Adrenal gland (tissue), 9 donors: ENCODE measurements at regions not wholly inside any gene's neighbourhood (a gene's known extent, or its start where the extent isn't known, plus 50 kb on each side); places are given as distances from the start of the nearest gene placed in this dataset.

ENCODE experiments used
- DNase-seq, 7 donors: peaks; one replicate each; pipeline ENCODE4 v3.0.0-alpha.2; 2019 to 2020
- H3K27ac ChIP-seq, 5 donors: fragments of 200-600 bp; sonication (generic) in 4 of 5; 1 replicate in 3 of 5; 2 replicates in 2 of 5; pipeline versions ENCODE4 v1.5.1 to v1.8.0; 2016 to 2020; ENCODE audit warnings: mild to moderate bottlenecking in 1 of 5
- H3K27me3 ChIP-seq: fragments of 200-600 bp; 2 replicates; pipeline ENCODE4 v1.8.0; 2021
- H3K36me3 ChIP-seq, 2 donors: fragments of 200-600 bp; replicated peaks in 1 of 2; 1 replicate in 1 of 2; 2 replicates in 1 of 2; pipeline versions ENCODE4 v1.5.1 to v1.8.0; 2018 to 2022
- H3K4me1 ChIP-seq, 2 donors: fragments of 200-600 bp; replicated peaks in 1 of 2; 1 replicate in 1 of 2; 2 replicates in 1 of 2; pipeline versions ENCODE4 v1.5.1 to v1.8.0; 2018 to 2021
- H3K4me3 ChIP-seq, 4 donors: fragments of 200-600 bp; sonication (generic) in 3 of 4; one replicate each; pipeline ENCODE4 v1.5.1; 2016 to 2018
- H3K9me3 ChIP-seq, 3 donors: fragments of 200-600 bp; sonication (generic) in 1 of 3; replicated peaks in 1 of 3; 1 replicate in 2 of 3; 2 replicates in 1 of 3; pipeline versions ENCODE4 v1.5.1 to v1.8.0; 2016 to 2021
- POLR2A ChIP-seq, 2 donors: fragments of 450-650 bp; IDR thresholded peaks; one replicate each; pipeline ENCODE4 v1.6.1; 2017; ENCODE audit warnings: antibody characterized with exemption in 2 of 2, mild to moderate bottlenecking in 2 of 2, moderate library complexity in 1 of 2
- WGBS, 4 donors: extraction: QIAGEN DNeasy Blood & Tissue Kit in 2 of 4; methylation state at CpG; one replicate each; pipeline versions ENCODE4 v1.1.5 to v1.1.7; 2013 to 2017; 5-methylcytosine and 5-hydroxymethylcytosine counted together
- intact Hi-C, 2 donors: fragments of 100-400 bp; cut with DNase I; formaldehyde crosslinking; loops; one replicate each; pipeline versions ENCODE4 v1.14.1 to v1.15.0; 2022 to 2023
- TF ChIP-seq, protein P1 (sequence below), 6 experiments: fragments of 450-650 bp in 4 of 6; fragments of 200-600 bp in 2 of 6; sonication (generic) in 1 of 6; IDR thresholded peaks; 1 replicate in 5 of 6; 2 replicates in 1 of 6; pipeline versions ENCODE4 v1.5.1 to v1.8.0; 2016 to 2021; ENCODE audit warnings: antibody characterized with exemption in 6 of 6, mild to moderate bottlenecking in 2 of 6, moderate library complexity in 1 of 6
- donor health status: healthy with polysubstance abuse.
- donor health status: Bipolar disorder and iron deficiency.
- donor health status: DM: yes; HTN: yes; CAD: no.
- donor health status: DM: no; HTN: no; CAD: no.
- donor health status: DM: no; HTN: no; CAD: no.

DNA sequence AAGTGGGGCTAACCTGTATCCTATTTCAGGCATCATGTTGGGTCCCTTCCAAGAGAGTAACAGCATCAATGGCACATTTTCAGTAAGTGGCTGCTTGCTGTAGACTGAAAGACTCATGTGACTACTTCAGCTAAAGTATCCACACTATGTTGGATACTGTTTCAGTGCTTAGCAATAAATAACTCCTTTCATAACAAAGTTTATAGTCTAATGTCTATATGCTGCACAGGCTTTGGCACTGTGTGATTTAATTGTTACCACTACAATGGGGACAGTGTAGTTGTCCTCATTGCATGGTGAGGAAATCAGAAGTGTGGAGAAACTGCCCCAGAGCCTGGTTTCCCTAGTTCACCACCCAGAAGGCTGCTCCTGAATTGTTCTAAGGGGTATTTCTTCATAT is 318.0 kb upstream of the PTCHD4 start:
- no peaks in the 10 kb centered on the region for H3K27me3 ChIP-seq
- TF ChIP-seq, protein P1, sequence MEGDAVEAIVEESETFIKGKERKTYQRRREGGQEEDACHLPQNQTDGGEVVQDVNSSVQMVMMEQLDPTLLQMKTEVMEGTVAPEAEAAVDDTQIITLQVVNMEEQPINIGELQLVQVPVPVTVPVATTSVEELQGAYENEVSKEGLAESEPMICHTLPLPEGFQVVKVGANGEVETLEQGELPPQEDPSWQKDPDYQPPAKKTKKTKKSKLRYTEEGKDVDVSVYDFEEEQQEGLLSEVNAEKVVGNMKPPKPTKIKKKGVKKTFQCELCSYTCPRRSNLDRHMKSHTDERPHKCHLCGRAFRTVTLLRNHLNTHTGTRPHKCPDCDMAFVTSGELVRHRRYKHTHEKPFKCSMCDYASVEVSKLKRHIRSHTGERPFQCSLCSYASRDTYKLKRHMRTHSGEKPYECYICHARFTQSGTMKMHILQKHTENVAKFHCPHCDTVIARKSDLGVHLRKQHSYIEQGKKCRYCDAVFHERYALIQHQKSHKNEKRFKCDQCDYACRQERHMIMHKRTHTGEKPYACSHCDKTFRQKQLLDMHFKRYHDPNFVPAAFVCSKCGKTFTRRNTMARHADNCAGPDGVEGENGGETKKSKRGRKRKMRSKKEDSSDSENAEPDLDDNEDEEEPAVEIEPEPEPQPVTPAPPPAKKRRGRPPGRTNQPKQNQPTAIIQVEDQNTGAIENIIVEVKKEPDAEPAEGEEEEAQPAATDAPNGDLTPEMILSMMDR (IDR thresholded peaks at IDR 0.05), result no peak
- no peak for TF ChIP-seq POLR2A (IDR thresholded peaks at IDR 0.05)
- intact Hi-C loops, result no loop called here

DNA sequence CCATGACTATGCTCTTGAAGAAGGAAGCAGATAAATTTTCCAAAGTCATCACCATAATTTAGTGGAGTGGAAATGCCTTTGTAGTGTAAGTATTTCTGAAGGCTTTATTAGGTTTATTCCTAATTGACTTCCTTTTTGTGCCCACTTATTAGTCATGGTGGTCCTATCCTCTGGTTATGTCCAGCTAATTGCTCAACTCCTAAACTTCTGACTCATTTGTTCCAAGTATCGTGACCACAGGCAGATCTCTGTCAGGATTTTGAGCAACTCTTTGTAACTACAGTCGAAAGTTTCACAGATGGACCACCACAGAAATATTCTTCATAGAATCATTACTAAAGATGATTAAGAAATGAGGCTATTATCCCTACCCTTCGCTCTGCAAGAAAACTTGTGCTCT is 315.6 kb upstream of the PTCHD4 start:
- no peak overlapping the region for H3K4me3 ChIP-seq
- intact Hi-C loops, result no loop called here
- 83 to 95% (median 84%) methylated on average over 3 of the region's 3 CpGs for WGBS, 4 donors
- H3K27me3 ChIP-seq, result no peaks in the 10 kb centered on the region
- TF ChIP-seq, protein P1 (IDR thresholded peaks at IDR 0.05), result no peak
- TF ChIP-seq POLR2A (IDR thresholded peaks at IDR 0.05), result no peak
- no peak for DNase-seq
- H3K4me1 ChIP-seq, result no peaks in the 10 kb centered on the region
- H3K9me3 ChIP-seq, result no peaks in the 10 kb centered on the region
- no peaks in the 10 kb centered on the region for H3K36me3 ChIP-seq
- no peak overlapping the region for H3K27ac ChIP-seq

More for the DNA sequence above, 318.0 kb upstream of the PTCHD4 start:
- no peak for DNase-seq
- Histone ChIP-seq H3K9me3 (no peaks in the 10 kb centered on the region), H3K27ac (no peak overlapping the region), H3K4me3 (no peak overlapping the region), H3K36me3 (no peaks in the 10 kb centered on the region), H3K4me1 (no peaks in the 10 kb centered on the region)

DNA sequence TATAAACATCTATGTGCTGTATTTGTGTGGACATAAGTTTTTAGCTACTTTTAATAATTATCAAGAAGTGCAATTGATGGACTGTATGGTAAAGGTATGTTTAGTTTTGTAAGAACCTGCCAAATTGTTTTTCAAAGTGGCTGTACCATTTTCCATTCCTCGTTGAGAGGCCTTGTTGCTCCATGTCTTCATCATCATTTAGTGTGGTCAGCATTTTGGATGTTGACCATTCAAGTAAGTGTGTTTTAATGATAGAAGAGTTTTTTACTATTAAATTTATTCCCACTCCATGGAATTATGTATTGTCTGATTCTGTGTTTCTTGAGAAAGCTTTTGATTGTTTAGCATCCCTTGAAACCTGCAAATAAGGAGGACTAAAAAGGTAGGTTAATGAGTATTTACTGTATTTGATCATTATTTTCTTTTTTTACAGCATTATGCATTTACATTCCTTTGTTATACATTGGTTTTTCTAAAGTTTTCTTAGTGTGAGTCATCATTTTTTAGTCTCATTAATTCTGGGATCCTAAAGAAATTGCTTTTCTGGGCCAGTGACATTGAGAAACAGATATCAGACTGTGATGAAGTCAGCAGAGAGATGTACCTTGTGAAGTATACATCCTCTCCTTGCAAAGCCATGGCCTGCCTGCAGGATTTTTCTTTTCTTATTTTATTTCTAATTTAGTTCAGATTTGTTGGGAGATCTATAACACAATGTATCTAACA is 312.8 kb upstream of the PTCHD4 start:
- no peak overlapping the region for H3K4me3 ChIP-seq
- no peaks in the 10 kb centered on the region for H3K4me1 ChIP-seq
- H3K9me3 ChIP-seq, result no peaks in the 10 kb centered on the region
- intact Hi-C loops, result no loop called here
- no peak for DNase-seq
- 79 to 91% (median 82%) methylated on average over 1 of the region's 1 CpG for WGBS, 4 donors
- no peaks in the 10 kb centered on the region for H3K27me3 ChIP-seq
- no peaks in the 10 kb centered on the region for H3K36me3 ChIP-seq
- TF ChIP-seq, protein P1 (IDR thresholded peaks at IDR 0.05), result no peak
- no peak for TF ChIP-seq POLR2A (IDR thresholded peaks at IDR 0.05)
- H3K27ac ChIP-seq, result no peak overlapping the region

DNA sequence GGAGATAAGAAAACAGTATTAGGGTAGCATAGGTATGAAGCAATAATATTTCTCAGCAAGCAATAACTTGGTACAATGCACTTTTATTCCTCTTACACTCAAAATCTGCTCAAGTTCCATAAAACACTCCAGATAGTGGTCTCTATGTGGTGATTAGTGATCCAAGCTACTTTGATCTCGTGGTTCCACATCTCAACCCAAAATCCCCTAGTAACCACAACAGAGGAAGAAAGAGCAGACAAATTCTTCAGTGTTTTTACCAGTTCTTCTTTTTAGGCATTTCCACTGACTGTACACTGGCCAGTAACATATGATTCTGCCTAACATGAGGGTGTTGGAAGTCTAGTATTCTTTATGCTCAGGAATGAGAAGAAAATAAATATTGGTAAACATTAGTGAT is 309.0 kb upstream of the PTCHD4 start:
- Histone ChIP-seq H3K27me3 (no peaks in the 10 kb centered on the region), H3K4me1 (no peaks in the 10 kb centered on the region), H3K36me3 (no peaks in the 10 kb centered on the region), H3K4me3 (no peak overlapping the region), H3K27ac (no peak overlapping the region), H3K9me3 (no peaks in the 10 kb centered on the region)
- intact Hi-C loops, result no loop called here
- TF ChIP-seq POLR2A (IDR thresholded peaks at IDR 0.05), result no peak
- TF ChIP-seq, protein P1 (IDR thresholded peaks at IDR 0.05), result no peak
- DNase-seq, result no peak
- WGBS, 4 donors, result 51 to 65% (median 58%) methylated on average over 1 of the region's 1 CpG
